SK-N-SH treated with all-trans-retinoic acid at 6 μM for 48 hours (cell line): ENCODE measurements at regions not wholly inside any gene's neighbourhood (a gene's known extent, or its start where the extent isn't known, plus 50 kb on each side); places are given as distances from the start of the nearest gene placed in this dataset.

Experiments
- CREB5 ChIP-seq: fragments of 250-450 bp; sonication (Bioruptor Pico); IDR thresholded peaks from 2 replicates; pipeline ENCODE4 v1.5.1; 2020; ENCODE audit warnings: low read depth, mild to moderate bottlenecking, moderate library complexity
- CSDC2 ChIP-seq: fragments of 250-450 bp; sonication (Bioruptor Pico); IDR thresholded peaks from 2 replicates; pipeline ENCODE4 v1.5.0; 2020; ENCODE audit warnings: mild to moderate bottlenecking, moderate library complexity
- OSR1 ChIP-seq: fragments of 250-450 bp; sonication (Bioruptor Pico); IDR thresholded peaks from 2 replicates; pipeline ENCODE4 v1.8.0; 2022; ENCODE audit warnings: moderate library complexity, mild to moderate bottlenecking, inconsistent platforms
- PPARA ChIP-seq: fragments of 250-450 bp; sonication (Bioruptor Pico); IDR thresholded peaks from 2 replicates; pipeline ENCODE4 v1.5.0; 2020; ENCODE audit warnings: mild to moderate bottlenecking, borderline replicate concordance
- TCF4 ChIP-seq: fragments of 250-450 bp; sonication (Bioruptor Pico); IDR thresholded peaks from 2 replicates; pipeline ENCODE4 v1.8.0; 2021; ENCODE audit warnings: mild to moderate bottlenecking, moderate library complexity, borderline replicate concordance
- ZC3H10 ChIP-seq: fragments of 250-450 bp; sonication (Bioruptor Pico); IDR thresholded peaks from 2 replicates; pipeline ENCODE4 v1.5.1; 2021; ENCODE audit warnings: mild to moderate bottlenecking, moderate library complexity
- ZFP3 ChIP-seq: fragments of 250-450 bp; sonication (Bioruptor Pico); IDR thresholded peaks from 2 replicates; pipeline ENCODE4 v1.5.0; 2020; ENCODE audit warnings: mild to moderate bottlenecking, moderate library complexity
- ZFP30 ChIP-seq: fragments of 450-650 bp; formaldehyde crosslinking; IDR thresholded peaks from 2 replicates; pipeline ENCODE4 v1.5.0; 2022; ENCODE audit warnings: mild to moderate bottlenecking, moderate library complexity
- ZNF8 ChIP-seq: fragments of 450-650 bp; formaldehyde crosslinking; IDR thresholded peaks from 2 replicates; pipeline ENCODE4 v1.5.0; 2020; ENCODE audit warnings: mild to moderate bottlenecking, moderate library complexity

- TF ChIP-seq ZFP3 (no peak), ZFP30 (CRISPR knock-in tag) (no peak), ZNF8 (CRISPR knock-in tag) (no peak), TCF4 (CRISPR knock-in tag) (no peak), CREB5 (no peak), OSR1 (CRISPR knock-in tag) (no peak), PPARA (CRISPR knock-in tag) (no peak), ZC3H10 (CRISPR knock-in tag) (no peak), CSDC2 (no peak)
Measured at GRCh38 chr3:17994167-17994566, 251.7 kb upstream of the TBC1D5 start.
